ENCODE measurements at regions not wholly inside any gene's neighbourhood (a gene's known extent, or its start where the extent isn't known, plus 50 kb on each side); places are given as distances from the start of the nearest gene placed in this dataset.

DNA sequence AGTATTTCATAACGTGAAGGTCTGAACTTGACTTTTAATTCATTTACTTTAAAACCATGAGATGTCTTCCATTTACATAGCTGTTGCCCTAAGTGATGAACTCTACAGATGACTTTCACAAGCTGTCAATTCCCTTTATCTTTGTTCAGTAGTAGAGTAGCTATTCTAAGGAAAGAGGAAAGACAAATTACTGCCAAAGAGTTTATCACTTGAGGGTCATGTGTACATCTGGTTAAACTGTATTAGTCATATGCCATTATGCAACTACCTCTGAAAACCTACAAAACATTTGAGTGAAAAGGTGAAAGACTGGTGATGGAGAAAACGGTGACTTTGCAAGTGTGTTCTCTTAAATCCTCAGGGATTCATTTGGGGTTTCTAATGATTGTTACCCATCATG, 763.9 kb downstream of the TMEM182 start:
- TF ChIP-seq, protein P1, sequence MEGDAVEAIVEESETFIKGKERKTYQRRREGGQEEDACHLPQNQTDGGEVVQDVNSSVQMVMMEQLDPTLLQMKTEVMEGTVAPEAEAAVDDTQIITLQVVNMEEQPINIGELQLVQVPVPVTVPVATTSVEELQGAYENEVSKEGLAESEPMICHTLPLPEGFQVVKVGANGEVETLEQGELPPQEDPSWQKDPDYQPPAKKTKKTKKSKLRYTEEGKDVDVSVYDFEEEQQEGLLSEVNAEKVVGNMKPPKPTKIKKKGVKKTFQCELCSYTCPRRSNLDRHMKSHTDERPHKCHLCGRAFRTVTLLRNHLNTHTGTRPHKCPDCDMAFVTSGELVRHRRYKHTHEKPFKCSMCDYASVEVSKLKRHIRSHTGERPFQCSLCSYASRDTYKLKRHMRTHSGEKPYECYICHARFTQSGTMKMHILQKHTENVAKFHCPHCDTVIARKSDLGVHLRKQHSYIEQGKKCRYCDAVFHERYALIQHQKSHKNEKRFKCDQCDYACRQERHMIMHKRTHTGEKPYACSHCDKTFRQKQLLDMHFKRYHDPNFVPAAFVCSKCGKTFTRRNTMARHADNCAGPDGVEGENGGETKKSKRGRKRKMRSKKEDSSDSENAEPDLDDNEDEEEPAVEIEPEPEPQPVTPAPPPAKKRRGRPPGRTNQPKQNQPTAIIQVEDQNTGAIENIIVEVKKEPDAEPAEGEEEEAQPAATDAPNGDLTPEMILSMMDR (IDR thresholded peaks at IDR 0.05; ENCODE audit: borderline replicate concordance, extremely low read depth, low read length, poor library complexity, severe bottlenecking): no peak
- no peak for TF ChIP-seq EZH2 (IDR thresholded peaks at IDR 0.05; ENCODE audit: borderline replicate concordance, low read depth, low read length, severe bottlenecking)

Measured in DND-41 (cell line).